ENCODE measurements at regions not wholly inside any gene's neighbourhood (a gene's known extent, or its start where the extent isn't known, plus 50 kb on each side); places are given as distances from the start of the nearest gene placed in this dataset.

GRCh38 chr12:18207266-18207665, 54.1 kb upstream of the PIK3C2G start:
- DNase-seq (ENCODE audit: low spot score): no peak

- DNase-seq (ENCODE audit: low spot score): no peak
These were observed 55.1 kb upstream of the PIK3C2G start for GRCh38 chr12:18206198-18206597.

- no peak for DNase-seq (ENCODE audit: low spot score)
These were observed 57.3 kb upstream of the PIK3C2G start for GRCh38 chr12:18204053-18204452.

GRCh38 chr12:18192119-18192518, 69.2 kb upstream of the PIK3C2G start:
- DNase-seq (ENCODE audit: low spot score): no peak

- no peak for DNase-seq (ENCODE audit: low spot score)
These were observed 78.2 kb upstream of the PIK3C2G start for GRCh38 chr12:18183141-18183540.

GRCh38 chr12:18171571-18171970, 81.6 kb upstream of the RERGL start:
- no peak for DNase-seq (ENCODE audit: low spot score)

- DNase-seq (ENCODE audit: low spot score): no peak
These were observed 78.0 kb upstream of the RERGL start for GRCh38 chr12:18168016-18168415.

- no peak for DNase-seq (ENCODE audit: low spot score)
These were observed 75.9 kb upstream of the RERGL start for GRCh38 chr12:18165889-18166288.

GRCh38 chr12:18165422-18165871, 75.5 kb upstream of the RERGL start:
- no peak for DNase-seq (ENCODE audit: low spot score)

- DNase-seq (ENCODE audit: low spot score): no peak
These were observed 70.9 kb upstream of the RERGL start for GRCh38 chr12:18160901-18161300.

GRCh38 chr12:18158774-18159557, 69.0 kb upstream of the RERGL start:
- peak; percentile 19 for DNase-seq (ENCODE audit: low spot score)

GRCh38 chr12:18153826-18154225, 63.8 kb upstream of the RERGL start:
- DNase-seq (ENCODE audit: low spot score): no peak

GRCh38 chr12:18151036-18151435, 61.0 kb upstream of the RERGL start:
- DNase-seq (ENCODE audit: low spot score): no peak

- DNase-seq (ENCODE audit: low spot score): no peak
These were observed 59.0 kb upstream of the RERGL start for GRCh38 chr12:18148961-18149360.

- DNase-seq (ENCODE audit: low spot score): no peak
These were observed 56.4 kb upstream of the RERGL start for GRCh38 chr12:18146363-18146762.

GRCh38 chr12:18145924-18146323, 55.9 kb upstream of the RERGL start:
- no peak for DNase-seq (ENCODE audit: low spot score)

GRCh38 chr12:18141048-18141982, 51.3 kb upstream of the RERGL start:
- DNase-seq (ENCODE audit: low spot score): no peak

- no peak for DNase-seq (ENCODE audit: low spot score)
These were observed 50.1 kb upstream of the RERGL start for GRCh38 chr12:18139989-18140596.

Data from D341Med (cell line).